ENCODE measurements at regions not wholly inside any gene's neighbourhood (a gene's known extent, or its start where the extent isn't known, plus 50 kb on each side); places are given as distances from the start of the nearest gene placed in this dataset.
A peak's percentile ranks its signal among the peaks of the same experiment; 100 is the strongest.
"Not testable (repeated sequence)": the region's sequence is repeated elsewhere in the genome, so short reads cannot be mapped to it uniquely, and the experiment has no call there.

- DNase-seq (ENCODE audit: low spot score): no peak
- POLR2A ChIA-PET (ENCODE audit: low non-redundant PET): no interaction called here
- CTCF ChIA-PET: interaction anchor here (0.7 kb wide), 1 partner anchor 494 kb away, joined by 4 read pairs; no protein-coding TSS in a partner anchor
- no peak for TF ChIP-seq CTCF (conservative IDR thresholded peaks at IDR 0.05; ENCODE audit: low read depth)
- no peak overlapping the region for H3K27ac ChIP-seq
Measured at GRCh38 chr4:124828382-124828781, 115.8 kb upstream of the ANKRD50 start.

DNA sequence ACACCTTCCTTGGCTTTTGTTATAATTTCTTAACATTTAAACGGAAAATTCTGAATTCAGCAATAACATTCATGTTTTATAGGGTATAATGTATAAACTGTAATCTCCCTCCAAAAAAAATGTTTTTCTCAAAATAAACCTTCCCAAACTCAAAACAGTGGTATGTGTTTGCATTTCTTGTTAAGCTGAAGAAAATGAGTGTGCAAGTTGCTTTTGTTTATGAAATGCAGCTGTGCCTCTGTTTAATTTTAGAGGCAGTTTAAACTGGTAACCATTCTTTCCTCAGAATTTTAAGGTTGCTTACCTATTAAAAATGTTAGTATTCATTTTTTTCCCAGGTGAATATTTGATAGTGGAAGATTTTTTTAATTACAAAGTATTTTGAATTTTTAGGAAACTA is 105.0 kb upstream of the ANKRD50 start:
- ChIA-PET POLR2A (ENCODE audit: low non-redundant PET) (no interaction called here), CTCF (no interaction called here)
- DNase-seq (ENCODE audit: low spot score): no peak
- no peak for TF ChIP-seq CTCF (conservative IDR thresholded peaks at IDR 0.05; ENCODE audit: low read depth)
- H3K27ac ChIP-seq: no peak overlapping the region

GRCh38 chr4:124812203-124812602 is 99.7 kb upstream of the ANKRD50 start:
- H3K27ac ChIP-seq; POLR2A ChIA-PET (ENCODE audit: low non-redundant PET); DNase-seq (ENCODE audit: low spot score): not testable (repeated sequence)
- CTCF ChIA-PET: interaction anchor here (0.6 kb wide), 1 partner anchor 642 kb away, joined by 5 read pairs; no protein-coding TSS in a partner anchor

DNA sequence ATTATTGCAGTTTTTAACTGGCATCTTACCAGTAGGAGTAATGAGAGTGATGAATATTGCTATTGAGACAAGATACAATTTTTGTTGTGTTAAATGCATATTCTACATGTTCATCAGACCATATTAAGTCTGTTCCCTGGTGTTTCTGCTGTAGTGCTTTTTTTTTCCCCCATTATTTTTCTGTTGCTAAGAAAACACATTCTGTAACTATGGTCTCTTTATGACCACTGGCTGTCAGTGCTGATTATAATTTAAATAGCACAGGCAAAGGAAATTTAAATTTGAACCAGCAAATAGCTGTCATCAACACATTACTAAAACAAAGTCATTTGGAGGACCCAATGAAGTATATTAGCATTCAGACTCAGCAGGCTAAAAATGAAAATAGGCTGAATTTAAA is 98.3 kb upstream of the ANKRD50 start:
- POLR2A ChIA-PET (ENCODE audit: low non-redundant PET): no interaction called here
- no peak overlapping the region for H3K27ac ChIP-seq
- TF ChIP-seq CTCF (conservative IDR thresholded peaks at IDR 0.05; ENCODE audit: low read depth): no peak
- DNase-seq (ENCODE audit: low spot score): no peak
- CTCF ChIA-PET: no interaction called here

DNA sequence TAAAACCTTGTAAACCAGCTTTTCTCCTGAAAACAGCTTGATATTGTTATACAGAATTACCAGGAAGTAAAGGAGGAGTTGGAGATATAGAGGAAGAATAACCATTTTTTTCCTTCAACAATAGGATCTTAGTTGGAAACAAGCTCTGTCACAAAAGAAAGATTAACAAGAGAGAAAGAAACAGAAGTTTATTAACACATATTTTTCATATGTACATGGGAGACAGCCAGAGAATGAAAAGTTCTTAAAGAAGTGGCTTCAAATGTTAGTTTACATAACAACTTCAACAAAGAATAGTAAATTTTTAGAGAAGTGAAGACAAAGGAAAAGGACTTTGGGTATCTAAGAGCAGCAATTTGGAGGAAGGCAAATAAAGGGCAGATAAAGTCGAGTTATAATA is 94.9 kb upstream of the ANKRD50 start:
- DNase-seq (ENCODE audit: low spot score): no peak
- ChIA-PET CTCF (no interaction called here), POLR2A (ENCODE audit: low non-redundant PET) (no interaction called here)
- H3K27ac ChIP-seq: no peak overlapping the region
- no peak for TF ChIP-seq CTCF (conservative IDR thresholded peaks at IDR 0.05; ENCODE audit: low read depth)

- H3K27ac ChIP-seq: no peak overlapping the region
- DNase-seq (ENCODE audit: low spot score): peak; percentile 2
- POLR2A ChIA-PET (ENCODE audit: low non-redundant PET): no interaction called here
- no peak for TF ChIP-seq CTCF (conservative IDR thresholded peaks at IDR 0.05; ENCODE audit: low read depth)
- CTCF ChIA-PET: no interaction called here
Measured at GRCh38 chr4:124806403-124806802, 93.9 kb upstream of the ANKRD50 start.

DNA sequence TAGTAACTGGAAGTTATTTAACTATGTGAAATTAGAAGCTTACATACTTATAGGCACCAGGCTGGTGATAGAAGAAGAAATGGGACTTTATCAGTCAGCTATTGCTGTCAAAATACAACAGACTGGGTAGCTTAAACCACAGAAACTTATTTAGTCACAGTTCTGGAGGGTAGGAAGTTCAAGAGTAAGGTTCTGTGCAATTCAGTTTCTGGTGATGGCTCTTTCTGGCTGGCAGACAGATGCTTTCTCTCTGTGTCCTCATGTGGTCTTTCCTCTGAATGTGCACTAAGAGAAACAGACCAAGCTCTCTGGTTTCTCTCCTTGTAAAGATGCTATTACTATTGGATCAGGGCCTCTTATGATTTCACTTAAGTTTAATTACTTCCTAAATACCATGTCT is 92.1 kb upstream of the ANKRD50 start:
- no peak for DNase-seq (ENCODE audit: low spot score)
- ChIA-PET CTCF (no interaction called here), POLR2A (ENCODE audit: low non-redundant PET) (no interaction called here)
- no peak overlapping the region for H3K27ac ChIP-seq
- no peak for TF ChIP-seq CTCF (conservative IDR thresholded peaks at IDR 0.05; ENCODE audit: low read depth)

All from RWPE1 (cell line).